ENCODE measurements at regions not wholly inside any gene's neighbourhood (a gene's known extent, or its start where the extent isn't known, plus 50 kb on each side); places are given as distances from the start of the nearest gene placed in this dataset.

DNA sequence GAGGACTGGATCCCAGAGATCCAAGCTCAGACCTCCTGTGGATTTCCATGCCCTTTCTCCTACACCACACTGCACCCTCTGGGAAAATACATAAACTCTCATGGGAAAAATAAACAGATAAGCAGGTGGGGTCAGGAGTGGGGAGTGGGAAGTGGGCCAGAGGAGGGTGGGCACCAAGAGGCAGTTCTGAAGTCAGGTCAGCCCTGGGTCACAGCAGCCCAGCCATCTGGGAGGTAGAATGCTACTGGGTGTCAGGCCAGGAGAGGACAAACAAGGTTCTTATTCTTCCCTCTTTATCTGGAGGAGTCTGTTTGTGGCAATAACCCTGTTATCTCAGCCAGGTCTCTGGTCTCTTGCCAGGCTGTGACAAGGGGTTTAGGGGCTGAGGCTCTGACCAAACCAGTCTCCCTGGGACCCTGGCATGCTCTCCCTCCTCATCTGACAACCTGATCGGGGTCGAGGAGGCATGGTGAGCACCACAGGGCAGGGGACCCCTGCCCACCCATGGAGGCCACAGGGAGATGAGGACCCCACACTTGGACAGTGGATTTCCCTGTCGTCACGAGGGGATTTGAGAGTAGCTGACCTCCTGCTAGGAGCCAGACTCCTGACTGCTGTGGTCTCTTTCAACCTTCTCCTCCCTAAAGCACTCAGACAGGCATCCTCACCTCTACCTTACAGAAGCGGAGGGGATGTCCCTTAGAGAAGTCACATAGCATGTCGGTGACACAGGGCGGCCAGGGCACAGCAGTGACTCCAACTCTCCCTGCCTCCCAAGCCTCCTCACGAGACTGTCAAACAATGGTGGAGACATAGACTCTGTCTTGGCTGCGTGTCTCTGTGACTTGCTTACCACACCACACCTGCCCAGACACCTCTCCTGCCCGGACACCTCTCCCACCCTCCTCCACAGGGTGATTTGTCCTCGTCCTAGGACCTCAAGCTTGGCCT is 51.3 kb upstream of the IFFO2 start:
- TF ChIP-seq CTCF (IDR thresholded peaks at IDR 0.05; ENCODE audit: control extremely low read depth, extremely low read depth, low read depth, missing control alignments) = no peak
- ChIA-PET CTCF (no interaction called here), POLR2A (no interaction called here)
- no peak for DNase-seq (ENCODE audit: extremely low spot score)

DNA sequence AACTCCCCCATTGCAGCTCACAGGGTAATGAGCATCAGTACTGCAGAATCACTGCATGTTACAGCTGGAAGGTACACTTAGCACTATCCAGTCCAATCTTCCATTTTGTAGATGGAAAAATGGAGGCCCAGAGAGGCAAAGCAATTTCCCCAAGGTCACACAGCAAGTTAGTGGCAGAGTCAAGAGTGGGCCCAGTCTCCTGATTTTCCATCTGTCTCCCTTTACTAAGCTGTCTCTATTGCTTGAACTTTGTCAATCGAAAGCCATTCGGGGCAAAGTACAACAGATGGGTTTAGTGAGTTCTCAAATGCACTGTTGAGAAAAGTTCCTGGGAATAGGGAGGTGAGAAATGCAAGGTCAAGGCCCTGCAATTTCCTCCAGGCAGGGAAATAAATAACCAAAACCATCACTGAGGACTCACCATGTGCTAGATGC is 50.4 kb upstream of the IFFO2 start:
- TF ChIP-seq CTCF (IDR thresholded peaks at IDR 0.05; ENCODE audit: control extremely low read depth, extremely low read depth, low read depth, missing control alignments) = no peak
- no peak for DNase-seq (ENCODE audit: extremely low spot score)
- ChIA-PET POLR2A (no interaction called here), CTCF (no interaction called here)
